ENCODE measurements at regions not wholly inside any gene's neighbourhood (a gene's known extent, or its start where the extent isn't known, plus 50 kb on each side); places are given as distances from the start of the nearest gene placed in this dataset.

GRCh38 chr2:217383620-217384019 lies 523.8 kb upstream of the TNP1 start:
- DNase-seq: no peak
- Mint-ChIP-seq H3K4me1 (ENCODE audit: low read depth) (peaks cover 34% of the 10 kb centered on the region), H3K4me3 (peak overlapping the region; percentile 15; the same call in 1 of the 2 replicates), H3K27ac (peak overlapping the region; percentile 8), H3K27me3 (ENCODE audit: insufficient read depth) (no peaks in the 10 kb centered on the region; the same call in 1 of the 2 replicates), H3K36me3 (ENCODE audit: low read depth) (peaks cover 2% of the 10 kb centered on the region; the same call in 1 of the 2 replicates), H3K9me3 (peaks cover 3% of the 10 kb centered on the region; the same call in 1 of the 2 replicates)
- no peak for TF ChIP-seq CTCF (IDR thresholded peaks at IDR 0.05)

- H3K27me3 Mint-ChIP-seq (ENCODE audit: insufficient read depth): no peaks in the 10 kb centered on the region; the same call in 1 of the 2 replicates
- no peak for DNase-seq
- no peak overlapping the region for H3K27ac Mint-ChIP-seq
These were observed 522.9 kb upstream of the TNP1 start for GRCh38 chr2:217382794-217383193.

GRCh38 chr2:217379807-217380206 lies 519.9 kb upstream of the TNP1 start:
- H3K27ac Mint-ChIP-seq: no peak overlapping the region
- H3K9me3 Mint-ChIP-seq: peaks cover 10% of the 10 kb centered on the region
- no peaks in the 10 kb centered on the region for H3K27me3 Mint-ChIP-seq (ENCODE audit: insufficient read depth)
- no peak overlapping the region for H3K4me3 Mint-ChIP-seq
- TF ChIP-seq CTCF (IDR thresholded peaks at IDR 0.05): no peak
- H3K4me1 Mint-ChIP-seq (ENCODE audit: low read depth): peaks cover 26% of the 10 kb centered on the region
- DNase-seq: no peak
- H3K36me3 Mint-ChIP-seq (ENCODE audit: low read depth): peaks cover 13% of the 10 kb centered on the region

More at GRCh38 chr2:217382794-217383193, 522.9 kb upstream of the TNP1 start:
- peaks cover 30% of the 10 kb centered on the region for H3K4me1 Mint-ChIP-seq (ENCODE audit: low read depth)
- H3K4me3 Mint-ChIP-seq: no peak overlapping the region
- peaks cover 7% of the 10 kb centered on the region for H3K9me3 Mint-ChIP-seq
- TF ChIP-seq CTCF (IDR thresholded peaks at IDR 0.05): no peak
- H3K36me3 Mint-ChIP-seq (ENCODE audit: low read depth): peaks cover 7% of the 10 kb centered on the region

- no peaks in the 10 kb centered on the region for H3K4me1 Mint-ChIP-seq (ENCODE audit: low read depth)
- DNase-seq: no peak
- H3K27ac Mint-ChIP-seq: no peak overlapping the region
- H3K36me3 Mint-ChIP-seq (ENCODE audit: low read depth): peaks cover 6% of the 10 kb centered on the region; the same call in 1 of the 2 replicates
- H3K4me3 Mint-ChIP-seq: no peak overlapping the region
- TF ChIP-seq CTCF (IDR thresholded peaks at IDR 0.05): no peak
- peaks cover 3% of the 10 kb centered on the region for H3K9me3 Mint-ChIP-seq
- H3K27me3 Mint-ChIP-seq (ENCODE audit: insufficient read depth): no peaks in the 10 kb centered on the region
These were observed 512.9 kb upstream of the TNP1 start for GRCh38 chr2:217372794-217373193.

GRCh38 chr2:217371781-217372213 lies 511.9 kb upstream of the TNP1 start:
- DNase-seq: no peak
- 0 out of 2 replicates have a peak, but pooled peaks cover 3% of the 10 kb centered on the region for H3K36me3 Mint-ChIP-seq (ENCODE audit: low read depth)
- no peak overlapping the region for H3K27ac Mint-ChIP-seq
- no peaks in the 10 kb centered on the region for H3K9me3 Mint-ChIP-seq
- no peaks in the 10 kb centered on the region for H3K27me3 Mint-ChIP-seq (ENCODE audit: insufficient read depth)
- H3K4me3 Mint-ChIP-seq: no peak overlapping the region
- no peak for TF ChIP-seq CTCF (IDR thresholded peaks at IDR 0.05)
- no peaks in the 10 kb centered on the region for H3K4me1 Mint-ChIP-seq (ENCODE audit: low read depth)

- no peaks in the 10 kb centered on the region for H3K4me1 Mint-ChIP-seq (ENCODE audit: low read depth)
- DNase-seq: peak; percentile 92
- H3K36me3 Mint-ChIP-seq (ENCODE audit: low read depth): no peaks in the 10 kb centered on the region
- H3K9me3 Mint-ChIP-seq: no peaks in the 10 kb centered on the region
- no peak overlapping the region for H3K4me3 Mint-ChIP-seq
- TF ChIP-seq CTCF (IDR thresholded peaks at IDR 0.05): peak; percentile 18; the same call in 1 of the 2 replicates
- peak overlapping the region; percentile 64 for H3K27ac Mint-ChIP-seq
- no peaks in the 10 kb centered on the region for H3K27me3 Mint-ChIP-seq (ENCODE audit: insufficient read depth)
These were observed 510.5 kb upstream of the TNP1 start for GRCh38 chr2:217370391-217370790.

Data from HFFc6 (cell line).